ENCODE measurements at regions not wholly inside any gene's neighbourhood (a gene's known extent, or its start where the extent isn't known, plus 50 kb on each side); places are given as distances from the start of the nearest gene placed in this dataset.

DNA sequence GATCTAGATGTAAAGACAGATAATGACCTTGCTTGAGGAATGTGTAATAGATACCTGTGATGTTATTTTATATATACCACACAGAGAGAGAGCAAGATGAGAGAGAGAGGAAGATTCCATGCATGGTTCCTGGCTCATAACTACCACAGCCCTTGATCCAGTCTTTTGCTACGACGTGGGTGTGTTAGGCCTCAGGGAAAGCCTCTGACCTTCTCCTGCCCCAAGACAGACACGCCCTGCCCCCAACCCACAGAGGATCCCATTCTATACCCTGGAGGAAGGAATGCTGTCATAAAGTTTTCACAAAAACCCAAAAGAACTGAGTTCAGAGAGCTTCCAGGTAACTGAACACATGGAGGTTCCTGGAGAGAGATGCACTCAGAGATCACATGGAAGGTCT is 193.1 kb downstream of the ZEB2 start:
- peaks cover 15% of the 10 kb centered on the region for H3K4me1 ChIP-seq (ENCODE audit: control insufficient read depth, insufficient read depth, low read length)

DNA sequence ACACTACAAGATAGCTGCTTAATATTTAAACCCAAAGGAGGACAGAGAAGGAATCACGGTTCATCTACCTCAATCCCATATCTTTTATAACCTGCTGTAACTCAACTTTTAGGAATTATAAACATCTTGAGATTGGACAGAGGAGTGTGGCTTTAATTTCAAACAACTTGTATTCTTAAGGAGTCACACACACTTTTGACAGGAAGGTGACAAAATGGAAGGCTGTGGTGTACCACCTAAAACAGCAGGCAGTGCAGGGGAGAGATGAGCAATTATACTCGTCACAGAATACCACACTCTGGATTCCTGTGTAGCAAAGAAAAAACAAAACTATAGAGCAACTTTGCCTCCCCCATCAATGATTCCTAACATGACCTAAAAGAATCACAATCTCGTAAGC is 194.8 kb downstream of the ZEB2 start:
- Histone ChIP-seq H3K4me1 (ENCODE audit: control insufficient read depth, insufficient read depth, low read length) (peaks cover 21% of the 10 kb centered on the region), H3K27ac (ENCODE audit: low read length) (peak overlapping the region; percentile 74), H3K36me3 (ENCODE audit: control insufficient read depth, insufficient read depth, low read length) (no peaks in the 10 kb centered on the region), H3K9me3 (ENCODE audit: control insufficient read depth, insufficient read depth, low read length) (no peaks in the 10 kb centered on the region), H3K4me3 (ENCODE audit: low read length) (no peak overlapping the region), H3K27me3 (ENCODE audit: control insufficient read depth, insufficient read depth, low read length) (no peaks in the 10 kb centered on the region)
- no peaks in the 10 kb centered on the region for H3K9me3 Mint-ChIP-seq
- TF ChIP-seq, protein P1, sequence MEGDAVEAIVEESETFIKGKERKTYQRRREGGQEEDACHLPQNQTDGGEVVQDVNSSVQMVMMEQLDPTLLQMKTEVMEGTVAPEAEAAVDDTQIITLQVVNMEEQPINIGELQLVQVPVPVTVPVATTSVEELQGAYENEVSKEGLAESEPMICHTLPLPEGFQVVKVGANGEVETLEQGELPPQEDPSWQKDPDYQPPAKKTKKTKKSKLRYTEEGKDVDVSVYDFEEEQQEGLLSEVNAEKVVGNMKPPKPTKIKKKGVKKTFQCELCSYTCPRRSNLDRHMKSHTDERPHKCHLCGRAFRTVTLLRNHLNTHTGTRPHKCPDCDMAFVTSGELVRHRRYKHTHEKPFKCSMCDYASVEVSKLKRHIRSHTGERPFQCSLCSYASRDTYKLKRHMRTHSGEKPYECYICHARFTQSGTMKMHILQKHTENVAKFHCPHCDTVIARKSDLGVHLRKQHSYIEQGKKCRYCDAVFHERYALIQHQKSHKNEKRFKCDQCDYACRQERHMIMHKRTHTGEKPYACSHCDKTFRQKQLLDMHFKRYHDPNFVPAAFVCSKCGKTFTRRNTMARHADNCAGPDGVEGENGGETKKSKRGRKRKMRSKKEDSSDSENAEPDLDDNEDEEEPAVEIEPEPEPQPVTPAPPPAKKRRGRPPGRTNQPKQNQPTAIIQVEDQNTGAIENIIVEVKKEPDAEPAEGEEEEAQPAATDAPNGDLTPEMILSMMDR (IDR thresholded peaks at IDR 0.05), result no peak
- no peaks in the 10 kb centered on the region for H3K27me3 Mint-ChIP-seq (ENCODE audit: low read depth in 2 of 2)
- no peaks in the 10 kb centered on the region for H3K36me3 Mint-ChIP-seq
- 0% methylated on average over 2 of the region's 3 CpGs for WGBS (ENCODE audit: insufficient coverage)
- peak overlapping the region; percentile 87 to 88 for H3K27ac Mint-ChIP-seq
- DNase-seq (peak; percentile 34 to 83), ATAC-seq (peak; percentile 74 to 86 (median 84))
- peaks cover 60 to 61% of the 10 kb centered on the region in 2 donors for H3K4me1 Mint-ChIP-seq
- intact Hi-C loops (cut with micrococcal nuclease), result loop anchor here (1.0 to 10.0 kb wide), 6 partner anchors 58 to 340 kb away; no protein-coding TSS in a partner anchor
- peak overlapping the region; percentile 70 for H3K4me3 Mint-ChIP-seq

More for the DNA sequence above, 193.1 kb downstream of the ZEB2 start:
- ATAC-seq, result no peak
- Histone ChIP-seq H3K36me3 (ENCODE audit: control insufficient read depth, insufficient read depth, low read length) (no peaks in the 10 kb centered on the region), H3K4me3 (ENCODE audit: low read length) (no peak overlapping the region), H3K9me3 (ENCODE audit: control insufficient read depth, insufficient read depth, low read length) (no peaks in the 10 kb centered on the region), H3K27ac (ENCODE audit: low read length) (no peak overlapping the region), H3K27me3 (ENCODE audit: control insufficient read depth, insufficient read depth, low read length) (no peaks in the 10 kb centered on the region)
- H3K36me3 Mint-ChIP-seq, result no peaks in the 10 kb centered on the region
- peaks cover 63 to 64% of the 10 kb centered on the region in 2 donors for H3K4me1 Mint-ChIP-seq
- TF ChIP-seq, protein P1 (IDR thresholded peaks at IDR 0.05), result no peak
- H3K4me3 Mint-ChIP-seq, result no peak overlapping the region
- H3K27ac Mint-ChIP-seq, result peak overlapping the region in 1 of 2 donors; percentile 63
- 86% methylated on average over 3 of the region's 3 CpGs for WGBS (ENCODE audit: insufficient coverage)
- no peaks in the 10 kb centered on the region for H3K27me3 Mint-ChIP-seq (ENCODE audit: low read depth in 2 of 2)
- intact Hi-C loops (cut with micrococcal nuclease), result loop anchor here (5.0 to 10.0 kb wide), 3 partner anchors 112 to 338 kb away; no protein-coding TSS in a partner anchor
- DNase-seq, result no peak
- no peaks in the 10 kb centered on the region for H3K9me3 Mint-ChIP-seq

DNA sequence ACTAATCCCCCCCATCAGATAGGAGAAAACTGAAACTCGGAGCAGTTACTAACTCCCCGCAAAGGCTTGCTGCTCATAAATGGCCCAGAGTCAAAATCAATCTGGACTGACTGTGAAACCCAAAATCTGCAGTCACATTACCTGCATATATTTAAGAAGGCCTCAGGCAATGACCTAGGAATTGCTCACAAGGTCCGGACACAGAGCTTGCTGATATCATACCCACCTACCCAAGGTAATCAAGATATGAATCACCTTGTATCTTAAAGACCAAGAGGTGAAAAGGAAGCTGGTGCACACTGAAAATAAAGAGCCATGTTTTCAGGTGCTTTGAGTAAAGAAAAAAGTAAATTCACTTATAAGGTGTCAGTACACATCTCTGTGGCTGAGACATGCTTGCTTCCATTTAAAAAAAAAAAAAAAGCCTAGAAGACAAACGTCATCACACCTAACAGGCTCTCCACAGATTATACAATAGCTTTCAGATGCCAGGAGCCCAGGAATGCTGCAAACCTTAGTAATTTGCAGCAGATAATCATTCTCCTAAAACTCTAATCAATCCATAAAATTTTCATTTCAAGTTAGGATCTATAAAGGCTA is 195.4 kb downstream of the ZEB2 start:
- peak overlapping the region; percentile 74 for H3K27ac ChIP-seq (ENCODE audit: low read length)
- Mint-ChIP-seq H3K27ac (peak overlapping the region; percentile 87 to 88), H3K4me1 (peaks cover 56 to 61% of the 10 kb centered on the region in 2 donors), H3K9me3 (no peaks in the 10 kb centered on the region), H3K4me3 (peak overlapping the region; percentile 70), H3K27me3 (ENCODE audit: low read depth in 2 of 2) (no peaks in the 10 kb centered on the region), H3K36me3 (no peaks in the 10 kb centered on the region)
- no peaks in the 10 kb centered on the region for H3K36me3 ChIP-seq (ENCODE audit: control insufficient read depth, insufficient read depth, low read length)
- no peak overlapping the region for H3K4me3 ChIP-seq (ENCODE audit: low read length)
- DNase-seq (peak in 1 of 2 donors; percentile 56), ATAC-seq (peak; percentile 39 to 52 (median 41))
- TF ChIP-seq, protein P1 (IDR thresholded peaks at IDR 0.05), result no peak
- H3K27me3 ChIP-seq (ENCODE audit: control insufficient read depth, insufficient read depth, low read length), result no peaks in the 10 kb centered on the region
- peaks cover 18% of the 10 kb centered on the region for H3K4me1 ChIP-seq (ENCODE audit: control insufficient read depth, insufficient read depth, low read length)
- WGBS (ENCODE audit: insufficient coverage), result 45% methylated on average over 4 of the region's 4 CpGs
- H3K9me3 ChIP-seq (ENCODE audit: control insufficient read depth, insufficient read depth, low read length), result no peaks in the 10 kb centered on the region
- intact Hi-C loops (cut with micrococcal nuclease), result loop anchor here (1.0 to 10.0 kb wide), 6 partner anchors 58 to 340 kb away; no protein-coding TSS in a partner anchor

Data from natural killer cell (primary cell).